IMR-90 (cell line): ENCODE measurements at regions not wholly inside any gene's neighbourhood (a gene's known extent, or its start where the extent isn't known, plus 50 kb on each side); places are given as distances from the start of the nearest gene placed in this dataset.
"Not testable (repeated sequence)": the region's sequence is repeated elsewhere in the genome, so short reads cannot be mapped to it uniquely, and the experiment has no call there.

Source experiments
- ATAC-seq: fragments of 200-7000 bp; cut with Tn5 transposase; 2 replicates; pipeline ENCODE4 v1.9.1; 2020; ENCODE audit warnings: low read depth, mild to moderate bottlenecking, moderate library complexity
- BruUV-seq: library from RNA; stranded (reverse); fragments of 400-500 nt; replicated peaks from 2 replicates; lab custom pipeline; 2021; lab: Mats Ljungman, UMichigan
- CTCF ChIA-PET: fragments of 300-600 bp; formaldehyde crosslinking; extraction: SDS; loops from one replicate; lab custom pipeline; 2021; ENCODE audit warnings: antibody characterized with exemption; lab: Yijun Ruan, JAX
- POLR2A ChIA-PET: fragments of 300-600 bp; sonication (Branson Sonifier 250); formaldehyde crosslinking; loops from one replicate; lab custom pipeline; 2022; ENCODE audit warnings: antibody characterized with exemption; ENCODE audit not compliant: unreplicated experiment; lab: Charles Lee
- DNase-seq: peaks from one replicate; pipeline ENCODE4 v3.0.0; 2013
- H2AFZ ChIP-seq: replicated peaks from 2 replicates; pipeline ENCODE3; 2013; ENCODE audit warnings: low read length, mild to moderate bottlenecking; ENCODE audit not compliant: poor library complexity
- H2AK5ac ChIP-seq: 2 replicates; pipeline ENCODE4 v1.6.1; 2013; ENCODE audit warnings: low read depth, low read length, inconsistent platforms
- H2AK9ac ChIP-seq: replicated peaks from 2 replicates; pipeline ENCODE3; 2013; ENCODE audit warnings: mild to moderate bottlenecking, low read depth, low read length, moderate library complexity; ENCODE audit not compliant: poor library complexity
- H2BK120ac ChIP-seq: 2 replicates; pipeline ENCODE4 v1.6.1; 2013; ENCODE audit warnings: low read depth, low read length, inconsistent platforms
- H2BK15ac ChIP-seq: 3 replicates; pipeline ENCODE4 v1.6.1; 2013; ENCODE audit warnings: low read depth, low read length, inconsistent platforms
- H2BK20ac ChIP-seq: 2 replicates; pipeline ENCODE4 v1.6.1; 2013; ENCODE audit warnings: low read depth, mild to moderate bottlenecking, inconsistent platforms, low read length, moderate library complexity
- H2BK5ac ChIP-seq: 2 replicates; pipeline ENCODE4 v1.6.1; 2013; ENCODE audit warnings: mild to moderate bottlenecking, low read depth, low read length, inconsistent platforms; ENCODE audit not compliant: poor library complexity, severe bottlenecking
- H3K14ac ChIP-seq: replicated peaks from 2 replicates; pipeline ENCODE4 v1.6.1; 2013; ENCODE audit warnings: low read depth, low read length, inconsistent platforms
- H3K18ac ChIP-seq: 2 replicates; pipeline ENCODE4 v1.6.1; 2013; ENCODE audit warnings: low read depth, low read length, control low read depth
- H3K23ac ChIP-seq: 2 replicates; pipeline ENCODE4 v1.6.1; 2013; ENCODE audit warnings: low read depth, low read length, inconsistent platforms
- H3K27ac ChIP-seq: 2 replicates; pipeline ENCODE4 v1.5.1; 2013; ENCODE audit warnings: mild to moderate bottlenecking, control low read depth, low read length; ENCODE audit not compliant: insufficient read depth
- H3K27me3 ChIP-seq: 2 replicates; pipeline ENCODE4 v1.6.1; 2013; ENCODE audit warnings: low read length; ENCODE audit not compliant: control insufficient read depth, insufficient read depth
- H3K36me3 ChIP-seq: 2 replicates; pipeline ENCODE4 v1.6.1; 2013; ENCODE audit warnings: low read length, mixed read lengths; ENCODE audit not compliant: control insufficient read depth, insufficient read depth
- H3K4ac ChIP-seq: 2 replicates; pipeline ENCODE4 v1.6.1; 2013; ENCODE audit warnings: low read depth, low read length, inconsistent platforms
- H3K4me1 ChIP-seq: 2 replicates; pipeline ENCODE4 v1.6.1; 2013; ENCODE audit warnings: low read length, mixed read lengths; ENCODE audit not compliant: control insufficient read depth, insufficient read depth
- H3K4me2 ChIP-seq: 2 replicates; pipeline ENCODE4 v1.6.1; 2013; ENCODE audit warnings: low read depth, mild to moderate bottlenecking, control low read depth, low read length, moderate library complexity
- H3K4me3 ChIP-seq: 2 replicates; pipeline ENCODE4 v1.5.1; 2013; ENCODE audit warnings: low read depth, mild to moderate bottlenecking, control low read depth, low read length, moderate library complexity; ENCODE audit not compliant: insufficient read depth
- H3K56ac ChIP-seq: 2 replicates; pipeline ENCODE4 v1.6.1; 2013; ENCODE audit warnings: low read length, inconsistent platforms; ENCODE audit not compliant: insufficient read depth; ENCODE audit errors: extremely low read depth
- H3K79me1 ChIP-seq, 2 experiments: 2 replicates each; pipeline ENCODE4 v1.6.1; 2013; ENCODE audit warnings: low read length in 2 of 2, inconsistent platforms in 1 of 2, low read depth in 1 of 2
- H3K9ac ChIP-seq: 2 replicates; pipeline ENCODE4 v1.6.1; 2013; ENCODE audit warnings: low read depth, low read length, control low read depth
- H3K9me1 ChIP-seq: 2 replicates; pipeline ENCODE4 v1.6.1; 2013; ENCODE audit warnings: low read length, inconsistent platforms; ENCODE audit not compliant: insufficient read depth
- H3K9me3 ChIP-seq: 2 replicates; pipeline ENCODE4 v1.6.1; 2013; ENCODE audit warnings: low read length; ENCODE audit not compliant: control insufficient read depth, insufficient read depth
- H4K20me1 ChIP-seq: 2 replicates; pipeline ENCODE4 v1.6.1; 2013; ENCODE audit warnings: low read length, inconsistent platforms; ENCODE audit not compliant: insufficient read depth
- H4K5ac ChIP-seq: 2 replicates; pipeline ENCODE4 v1.6.1; 2013; ENCODE audit warnings: mild to moderate bottlenecking, low read depth, low read length, control low read depth
- H4K8ac ChIP-seq, 2 experiments: 2 replicates each; pipeline ENCODE4 v1.6.1; 2013; ENCODE audit warnings: low read depth in 2 of 2, low read length in 2 of 2, control low read depth in 1 of 2, inconsistent platforms in 1 of 2
- H4K91ac ChIP-seq: 2 replicates; pipeline ENCODE4 v1.6.1; 2013; ENCODE audit warnings: low read depth, low read length, inconsistent platforms; ENCODE audit not compliant: insufficient read depth
- WGBS, 2 experiments: methylation state at CpG; one replicate each; pipeline versions ENCODE4 v1.1.5 to v1.1.7; 2013; ENCODE audit warnings: missing lambda C conversion rate in 2 of 2; ENCODE audit not compliant: insufficient read length in 1 of 2; ENCODE audit errors: extremely low coverage in 2 of 2; 5-methylcytosine and 5-hydroxymethylcytosine counted together
- dilution Hi-C: fragments of 300-500 bp; cut with HindIII; formaldehyde crosslinking; loops from one replicate; pipeline ENCODE4 v1.14.3; 2018; ENCODE audit warnings: low sequenced_read_pairs; ENCODE audit not compliant: unreplicated experiment
- in situ Hi-C: fragments of 300-500 bp; cut with MboI; formaldehyde crosslinking; loops from 3 replicates; pipeline ENCODE4 v1.14.3; 2019; ENCODE audit warnings: low sequenced_read_pairs, inconsistent platforms, mixed read lengths
- intact Hi-C: fragments of 100-400 bp; cut with micrococcal nuclease; formaldehyde crosslinking; loops from 2 replicates; pipeline ENCODE4 v1.10.0; 2022

DNA sequence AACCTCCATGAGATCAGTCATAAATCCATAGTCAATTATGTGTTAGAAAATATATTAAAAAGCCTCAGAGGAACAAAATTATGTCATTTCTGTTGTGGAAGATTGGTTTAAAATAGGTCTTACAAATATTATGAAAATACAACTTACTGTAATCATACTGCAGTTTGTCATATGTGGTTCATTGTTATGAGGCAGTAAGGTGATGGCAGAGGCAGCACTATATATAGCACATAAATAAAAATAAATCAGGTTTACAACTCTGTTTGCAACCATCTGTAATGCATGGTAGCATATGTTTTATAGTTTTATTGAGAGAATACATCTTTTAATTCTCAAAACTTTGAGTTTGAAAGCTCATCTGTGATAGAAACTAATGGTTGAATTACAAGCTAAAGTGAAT lies 651.4 kb downstream of the PCDH11X start:
- H3K27ac ChIP-seq, H3K4me3 ChIP-seq, H3K56ac ChIP-seq, H2BK120ac ChIP-seq, intact Hi-C loops, H4K8ac ChIP-seq, H3K79me1 ChIP-seq, H3K9me3 ChIP-seq, H4K20me1 ChIP-seq, H3K23ac ChIP-seq, POLR2A ChIA-PET, H2AK5ac ChIP-seq, H3K4me2 ChIP-seq, CTCF ChIA-PET, DNase-seq, in situ Hi-C loops, H2BK20ac ChIP-seq, H2AFZ ChIP-seq, H4K5ac ChIP-seq, BruUV-seq, H3K9ac ChIP-seq, H3K18ac ChIP-seq, H3K4ac ChIP-seq, H3K4me1 ChIP-seq, ATAC-seq, H3K9me1 ChIP-seq, dilution Hi-C loops, H4K91ac ChIP-seq, H3K27me3 ChIP-seq, H2BK5ac ChIP-seq, H3K14ac ChIP-seq, H2BK15ac ChIP-seq, H3K36me3 ChIP-seq, H2AK9ac ChIP-seq: not testable (repeated sequence)

- H3K18ac ChIP-seq, H3K36me3 ChIP-seq, dilution Hi-C loops, H3K23ac ChIP-seq, H2AFZ ChIP-seq, in situ Hi-C loops, H4K5ac ChIP-seq, intact Hi-C loops, H3K14ac ChIP-seq, CTCF ChIA-PET, H3K79me1 ChIP-seq, H3K9me3 ChIP-seq, ATAC-seq, H3K9me1 ChIP-seq, H3K4me1 ChIP-seq, H2BK15ac ChIP-seq, H2AK9ac ChIP-seq, H4K20me1 ChIP-seq, DNase-seq, H3K9ac ChIP-seq, H2BK120ac ChIP-seq, H3K56ac ChIP-seq, H3K27ac ChIP-seq, POLR2A ChIA-PET, H4K91ac ChIP-seq, H2BK20ac ChIP-seq, H3K4ac ChIP-seq, H3K4me2 ChIP-seq, H2BK5ac ChIP-seq, H3K4me3 ChIP-seq, H2AK5ac ChIP-seq, H4K8ac ChIP-seq, H3K27me3 ChIP-seq, BruUV-seq: not testable (repeated sequence)
- WGBS, 2 experiments, result 40% methylated on average over 1 of the region's 13 CpGs; no CpG with 5 or more reads in 1 of the 2 experiments
Measured at GRCh38 chrX:92460539-92460938, 681.4 kb downstream of the PCDH11X start.
